K562 (cell line): ENCODE measurements at regions not wholly inside any gene's neighbourhood (a gene's known extent, or its start where the extent isn't known, plus 50 kb on each side); places are given as distances from the start of the nearest gene placed in this dataset.
A peak's percentile ranks its signal among the peaks of the same experiment; 100 is the strongest.
"Not testable (repeated sequence)": the region's sequence is repeated elsewhere in the genome, so short reads cannot be mapped to it uniquely, and the experiment has no call there.

ENCODE experiments used
- ATAC-seq: fragments of 200-7000 bp; cut with Tn5 transposase; 3 replicates; pipeline ENCODE4 v1.9.1; 2020; ENCODE audit warnings: moderate library complexity
- BruUV-seq: library from RNA; stranded (reverse); fragments of 400-500 nt; replicated peaks from 2 replicates; lab custom pipeline; 2021; lab: Mats Ljungman, UMichigan
- CTCF ChIA-PET: fragments of 300-600 bp; formaldehyde crosslinking; extraction: SDS; loops from one replicate; lab custom pipeline; 2021; ENCODE audit warnings: low intra/inter-chr PET ratio; lab: Yijun Ruan, JAX
- POLR2A ChIA-PET: fragments of 300-600, 350-650 bp; sonication (Branson Sonifier 250); formaldehyde crosslinking; extraction: SDS; loops from one replicate; lab custom pipeline; 2021; ENCODE audit warnings: antibody characterized with exemption, inconsistent platforms; lab: Yijun Ruan, JAX
- DNase-seq, 4 experiments: peaks; one replicate each; pipeline versions ENCODE4 v3.0.0 to v3.0.0-alpha.2; 2011 to 2018; ENCODE audit warnings: low spot score in 3 of 4, mixed read lengths in 3 of 4; ENCODE audit errors: extremely low read depth in 1 of 4
- FAIRE-seq: peaks from 2 replicates; lab custom pipeline; 2011; peaks lifted over from hg19 to GRCh38; lab: Jason Lieb, UNC
- H2AFZ ChIP-seq: 2 replicates; pipeline ENCODE4 v1.6.0; 2011; ENCODE audit warnings: low read depth, low read length, control low read depth, inconsistent platforms
- H3K27ac ChIP-seq: fragments of 200-600 bp; 3 replicates; pipeline ENCODE4 v1.8.0; 2011; ENCODE audit warnings: low read depth, mild to moderate bottlenecking, control low read depth, inconsistent platforms, low read length, moderate library complexity, mixed read lengths; ENCODE audit errors: extremely low read depth
- H3K27me3 ChIP-seq, 2 experiments: fragments of 300-600 bp in 1 of 2; 2 replicates in 1 of 2; 3 replicates in 1 of 2; pipeline versions ENCODE4 v1.6.0 to v1.8.0; 2011; ENCODE audit warnings: inconsistent platforms in 2 of 2, low read length in 2 of 2, mild to moderate bottlenecking in 1 of 2, mixed read lengths in 1 of 2, moderate library complexity in 1 of 2; ENCODE audit not compliant: control insufficient read depth in 2 of 2, insufficient read depth in 2 of 2
- H3K36me3 ChIP-seq: fragments of 300-600 bp; 3 replicates; pipeline ENCODE4 v1.8.0; 2011; ENCODE audit warnings: mild to moderate bottlenecking, low read length, inconsistent platforms; ENCODE audit not compliant: control insufficient read depth, insufficient read depth
- H3K4me1 ChIP-seq, 2 experiments: fragments of 200-600 bp in 1 of 2; replicated peaks in 1 of 2; 2 replicates in 1 of 2; 3 replicates in 1 of 2; pipeline versions ENCODE4 v1.5.1 to v1.8.0; 2011; ENCODE audit warnings: inconsistent platforms in 2 of 2, low read length in 2 of 2, mild to moderate bottlenecking in 1 of 2, mixed read lengths in 1 of 2, moderate library complexity in 1 of 2; ENCODE audit not compliant: control insufficient read depth in 2 of 2, insufficient read depth in 2 of 2
- H3K4me2 ChIP-seq: 2 replicates; pipeline ENCODE4 v1.6.1; 2011; ENCODE audit warnings: low read length, control low read depth, inconsistent platforms, mixed read lengths; ENCODE audit not compliant: insufficient read depth
- H3K4me3 ChIP-seq: fragments of 200-600 bp; sonication (generic), shearing (Covaris generic); 2 replicates; pipeline ENCODE4 v1.5.1; 2016; ENCODE audit warnings: control low read depth, inconsistent platforms
- H3K79me2 ChIP-seq: fragments of 200-600 bp; 3 replicates; pipeline ENCODE4 v1.8.0; 2011; ENCODE audit warnings: low read length, inconsistent platforms; ENCODE audit not compliant: control insufficient read depth, insufficient read depth
- H3K9ac ChIP-seq, 2 experiments: 2 replicates each; pipeline versions ENCODE4 v1.6.0 to v1.6.1; 2011; ENCODE audit warnings: low read depth in 2 of 2, low read length in 2 of 2, control low read depth in 1 of 2, inconsistent platforms in 1 of 2, mild to moderate bottlenecking in 1 of 2, mixed read lengths in 1 of 2; ENCODE audit not compliant: insufficient read depth in 1 of 2
- H3K9me1 ChIP-seq: one replicate; pipeline ENCODE4 v1.6.0; 2011; ENCODE audit warnings: inconsistent platforms, mild to moderate bottlenecking, low read length, moderate library complexity; ENCODE audit not compliant: control insufficient read depth, insufficient read depth
- H3K9me3 ChIP-seq: replicated peaks from 2 replicates; pipeline ENCODE4 v1.5.1; 2011; ENCODE audit warnings: low read depth, low read length, inconsistent platforms; ENCODE audit not compliant: control insufficient read depth, insufficient read depth
- H4K20me1 ChIP-seq: replicated peaks from 2 replicates; pipeline ENCODE4 v1.6.1; 2011; ENCODE audit warnings: low read length, inconsistent platforms, mixed read lengths; ENCODE audit not compliant: control insufficient read depth, insufficient read depth
- ATF6 ChIP-seq: sonication (generic); formaldehyde crosslinking; IDR thresholded peaks from 2 replicates; pipeline ENCODE4 v1.4.0; 2020; ENCODE audit warnings: mild to moderate bottlenecking, missing genetic modification reagents
- FOXM1 ChIP-seq, 2 experiments: fragments of 450-650 bp in 1 of 2; sonication (generic) in 1 of 2; formaldehyde crosslinking in 1 of 2; IDR thresholded peaks; 2 replicates each; pipeline versions ENCODE4 v1.6.1 to v1.9.0; 2017 to 2022; ENCODE audit warnings: low read depth in 2 of 2, mild to moderate bottlenecking in 2 of 2, missing genetic modification reagents in 1 of 2, moderate library complexity in 1 of 2
- PRMT5 ChIP-seq: sonication (generic); formaldehyde crosslinking; IDR thresholded peaks from 2 replicates; pipeline ENCODE4 v1.5.0; 2020; ENCODE audit warnings: missing genetic modification reagents
- ZNF146 ChIP-seq: IDR thresholded peaks from one replicate; pipeline ENCODE4 v1.6.1; 2018; ENCODE audit warnings: missing compliant biosample characterization; ENCODE audit not compliant: unreplicated experiment
- ZNF324 ChIP-seq: fragments of 250-450 bp; sonication (Bioruptor Pico); IDR thresholded peaks from 2 replicates; pipeline ENCODE4 v1.4.0; 2020; ENCODE audit warnings: mild to moderate bottlenecking
- ZNF395 ChIP-seq: fragments of 200-800 bp; sonication (Bioruptor generic); IDR thresholded peaks from 2 replicates; pipeline ENCODE4 v1.6.1; 2017; ENCODE audit warnings: missing genetic modification characterization, missing compliant biosample characterization
- WGBS: fragments of 100-300 bp; shearing (Covaris generic); methylation state at CpG from one replicate; pipeline ENCODE4 v1.1.6; 2016; ENCODE audit warnings: low coverage, mixed read lengths; ENCODE audit not compliant: insufficient coverage; ENCODE audit errors: missing lambda C conversion rate; 5-methylcytosine and 5-hydroxymethylcytosine counted together
- in situ Hi-C: fragments of 300-500 bp; cut with MboI; formaldehyde crosslinking; loops from 4 replicates; pipeline ENCODE4 v1.15.0; 2018; ENCODE audit warnings: inconsistent platforms, mixed read lengths
- intact Hi-C: fragments of 100-400 bp; cut with micrococcal nuclease; formaldehyde crosslinking; loops from 2 replicates; pipeline ENCODE4 v1.14.2; 2022
- TF ChIP-seq, protein P1 (sequence below): sonication (generic); formaldehyde crosslinking; IDR thresholded peaks from 2 replicates; pipeline ENCODE4 v1.8.1; 2022; ENCODE audit warnings: missing genetic modification reagents
- TF ChIP-seq, protein P2 (sequence below): sonication (generic); formaldehyde crosslinking; IDR thresholded peaks from 2 replicates; pipeline ENCODE4 v1.8.0; 2022; ENCODE audit warnings: missing genetic modification reagents, mild to moderate bottlenecking, borderline replicate concordance

- H3K4me2 ChIP-seq, H3K27me3 ChIP-seq, FAIRE-seq, H3K36me3 ChIP-seq, H3K79me2 ChIP-seq, ATAC-seq, H3K4me1 ChIP-seq, H3K4me3 ChIP-seq, POLR2A ChIA-PET, H3K27ac ChIP-seq, intact Hi-C loops, H3K9ac ChIP-seq, CTCF ChIA-PET, in situ Hi-C loops, BruUV-seq, DNase-seq, H3K9me3 ChIP-seq, H2AFZ ChIP-seq, H3K9me1 ChIP-seq, H4K20me1 ChIP-seq: not testable (repeated sequence)
- 0% methylated on average over 1 of the region's 2 CpGs for WGBS
- peak; percentile 60 for TF ChIP-seq ZNF146 (CRISPR knock-in tag)
Measured at GRCh38 chr5:12131020-12131419, 226.8 kb upstream of the CTNND2 start.

GRCh38 chr5:12125895-12126294, 221.6 kb upstream of the CTNND2 start:
- Histone ChIP-seq H3K79me2 (no peaks in the 10 kb centered on the region), H3K4me1 (no peaks in the 10 kb centered on the region), H2AFZ (no peak overlapping the region), H3K9me3 (peaks cover 3% of the 10 kb centered on the region), H3K4me3 (no peak overlapping the region), H3K36me3 (no peaks in the 10 kb centered on the region), H3K9ac (no peak overlapping the region), H3K4me2 (no peak overlapping the region), H3K27me3 (no peaks in the 10 kb centered on the region), H3K27ac (no peak overlapping the region), H4K20me1 (no peaks in the 10 kb centered on the region), H3K9me1 (no peaks in the 10 kb centered on the region)
- WGBS = 0% methylated on average over 7 of the region's 7 CpGs
- ATAC-seq (no peak), FAIRE-seq (no peak), DNase-seq (no peak)
- POLR2A ChIA-PET = no interaction called here
- CTCF ChIA-PET = no interaction called here
- intact Hi-C loops (no loop called here), in situ Hi-C loops (no loop called here)
- no TSS peak for BruUV-seq
- TF ChIP-seq ATF6 (CRISPR knock-in tag) (no peak), ZNF324 (CRISPR knock-in tag) (no peak), PRMT5 (CRISPR knock-in tag) (no peak), ZNF395 (no peak), FOXM1 (IDR thresholded peaks at IDR 0.05; ENCODE audit: low read depth) (no peak), FOXM1 (CRISPR knock-in tag; IDR thresholded peaks at IDR 0.05; ENCODE audit: low read depth) (no peak)
- TF ChIP-seq, protein P1, sequence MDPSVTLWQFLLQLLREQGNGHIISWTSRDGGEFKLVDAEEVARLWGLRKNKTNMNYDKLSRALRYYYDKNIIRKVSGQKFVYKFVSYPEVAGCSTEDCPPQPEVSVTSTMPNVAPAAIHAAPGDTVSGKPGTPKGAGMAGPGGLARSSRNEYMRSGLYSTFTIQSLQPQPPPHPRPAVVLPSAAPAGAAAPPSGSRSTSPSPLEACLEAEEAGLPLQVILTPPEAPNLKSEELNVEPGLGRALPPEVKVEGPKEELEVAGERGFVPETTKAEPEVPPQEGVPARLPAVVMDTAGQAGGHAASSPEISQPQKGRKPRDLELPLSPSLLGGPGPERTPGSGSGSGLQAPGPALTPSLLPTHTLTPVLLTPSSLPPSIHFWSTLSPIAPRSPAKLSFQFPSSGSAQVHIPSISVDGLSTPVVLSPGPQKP (CRISPR knock-in tag) = no peak
- TF ChIP-seq, protein P2, sequence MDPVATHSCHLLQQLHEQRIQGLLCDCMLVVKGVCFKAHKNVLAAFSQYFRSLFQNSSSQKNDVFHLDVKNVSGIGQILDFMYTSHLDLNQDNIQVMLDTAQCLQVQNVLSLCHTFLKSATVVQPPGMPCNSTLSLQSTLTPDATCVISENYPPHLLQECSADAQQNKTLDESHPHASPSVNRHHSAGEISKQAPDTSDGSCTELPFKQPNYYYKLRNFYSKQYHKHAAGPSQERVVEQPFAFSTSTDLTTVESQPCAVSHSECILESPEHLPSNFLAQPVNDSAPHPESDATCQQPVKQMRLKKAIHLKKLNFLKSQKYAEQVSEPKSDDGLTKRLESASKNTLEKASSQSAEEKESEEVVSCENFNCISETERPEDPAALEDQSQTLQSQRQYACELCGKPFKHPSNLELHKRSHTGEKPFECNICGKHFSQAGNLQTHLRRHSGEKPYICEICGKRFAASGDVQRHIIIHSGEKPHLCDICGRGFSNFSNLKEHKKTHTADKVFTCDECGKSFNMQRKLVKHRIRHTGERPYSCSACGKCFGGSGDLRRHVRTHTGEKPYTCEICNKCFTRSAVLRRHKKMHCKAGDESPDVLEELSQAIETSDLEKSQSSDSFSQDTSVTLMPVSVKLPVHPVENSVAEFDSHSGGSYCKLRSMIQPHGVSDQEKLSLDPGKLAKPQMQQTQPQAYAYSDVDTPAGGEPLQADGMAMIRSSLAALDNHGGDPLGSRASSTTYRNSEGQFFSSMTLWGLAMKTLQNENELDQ = no peak
